GM12865 (cell line): ENCODE measurements at regions not wholly inside any gene's neighbourhood (a gene's known extent, or its start where the extent isn't known, plus 50 kb on each side); places are given as distances from the start of the nearest gene placed in this dataset.

Source experiments
- DNase-seq: peaks from one replicate; pipeline ENCODE4 v3.0.0; 2010; ENCODE audit warnings: low read depth
- H3K4me3 ChIP-seq: 2 replicates; pipeline ENCODE4 v1.5.1; 2011; ENCODE audit warnings: mild to moderate bottlenecking, low read depth, low read length, control low read depth
- TF ChIP-seq, protein P1 (sequence below): IDR thresholded peaks from 2 replicates; pipeline ENCODE4 v1.5.1; 2011; ENCODE audit warnings: low read length, control low read depth, low read depth, inconsistent platforms; ENCODE audit not compliant: insufficient read depth; ENCODE audit errors: missing control alignments

DNA sequence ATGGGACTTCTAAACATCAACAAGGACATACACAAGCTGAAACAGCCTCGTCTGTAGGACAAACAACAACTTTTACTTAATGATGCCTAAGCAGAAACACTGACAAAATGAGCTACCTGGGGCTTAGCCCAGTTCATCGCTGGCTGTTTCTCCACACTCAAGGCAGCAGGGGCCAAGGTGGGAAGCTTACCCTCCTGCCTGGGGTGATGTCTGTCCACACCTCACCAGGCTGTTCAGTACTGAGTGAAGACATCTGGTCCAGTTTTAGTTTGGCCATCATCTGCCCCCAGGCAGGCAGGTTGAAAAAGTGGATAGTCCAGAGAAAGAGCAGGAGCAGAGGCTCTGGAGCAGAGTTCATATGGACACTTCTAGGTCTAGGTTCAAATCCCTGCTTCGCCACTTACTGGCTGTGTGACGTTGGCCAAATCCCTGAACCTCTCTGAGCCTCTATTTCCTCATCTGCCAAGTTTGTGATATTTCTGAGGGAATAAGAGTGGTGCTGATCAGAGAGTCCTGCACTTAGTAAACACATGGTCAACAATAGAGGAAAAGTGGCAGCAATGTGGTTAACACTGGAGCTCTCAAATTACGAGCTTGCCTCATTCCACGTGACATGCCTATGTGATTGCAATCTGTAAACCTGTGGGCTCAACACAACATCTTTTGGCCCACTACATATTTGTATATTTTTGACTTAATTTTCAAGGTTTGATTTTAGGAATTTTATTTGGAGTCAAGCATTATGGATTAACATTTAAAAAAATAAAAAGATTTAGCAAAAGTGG, 720.1 kb upstream of the TMEM132C start:
- no peak overlapping the region for H3K4me3 ChIP-seq
- TF ChIP-seq, protein P1, sequence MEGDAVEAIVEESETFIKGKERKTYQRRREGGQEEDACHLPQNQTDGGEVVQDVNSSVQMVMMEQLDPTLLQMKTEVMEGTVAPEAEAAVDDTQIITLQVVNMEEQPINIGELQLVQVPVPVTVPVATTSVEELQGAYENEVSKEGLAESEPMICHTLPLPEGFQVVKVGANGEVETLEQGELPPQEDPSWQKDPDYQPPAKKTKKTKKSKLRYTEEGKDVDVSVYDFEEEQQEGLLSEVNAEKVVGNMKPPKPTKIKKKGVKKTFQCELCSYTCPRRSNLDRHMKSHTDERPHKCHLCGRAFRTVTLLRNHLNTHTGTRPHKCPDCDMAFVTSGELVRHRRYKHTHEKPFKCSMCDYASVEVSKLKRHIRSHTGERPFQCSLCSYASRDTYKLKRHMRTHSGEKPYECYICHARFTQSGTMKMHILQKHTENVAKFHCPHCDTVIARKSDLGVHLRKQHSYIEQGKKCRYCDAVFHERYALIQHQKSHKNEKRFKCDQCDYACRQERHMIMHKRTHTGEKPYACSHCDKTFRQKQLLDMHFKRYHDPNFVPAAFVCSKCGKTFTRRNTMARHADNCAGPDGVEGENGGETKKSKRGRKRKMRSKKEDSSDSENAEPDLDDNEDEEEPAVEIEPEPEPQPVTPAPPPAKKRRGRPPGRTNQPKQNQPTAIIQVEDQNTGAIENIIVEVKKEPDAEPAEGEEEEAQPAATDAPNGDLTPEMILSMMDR = no peak
- DNase-seq = no peak

DNA sequence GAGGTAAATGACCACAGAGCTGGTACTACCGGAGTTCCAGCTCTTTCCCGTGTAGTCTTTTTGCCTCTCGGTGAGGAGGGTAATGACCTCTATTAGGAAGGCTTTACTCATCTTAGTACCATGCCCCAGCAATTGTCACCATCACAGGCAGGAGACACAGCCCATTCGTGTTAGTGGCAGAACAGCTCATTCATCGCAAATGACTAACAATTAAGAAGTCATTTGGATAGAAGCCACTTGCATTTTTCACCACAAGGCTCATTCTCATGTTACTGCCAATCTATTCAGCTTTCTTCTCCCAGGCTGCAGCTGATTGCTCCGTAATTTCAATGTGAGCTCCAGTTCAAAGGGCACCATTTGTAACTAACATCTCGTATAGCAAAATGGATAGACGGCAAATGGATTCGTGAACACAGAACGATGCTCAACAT, 718.8 kb upstream of the TMEM132C start:
- DNase-seq = no peak
- H3K4me3 ChIP-seq = no peak overlapping the region
- TF ChIP-seq, protein P1 = no peak

DNA sequence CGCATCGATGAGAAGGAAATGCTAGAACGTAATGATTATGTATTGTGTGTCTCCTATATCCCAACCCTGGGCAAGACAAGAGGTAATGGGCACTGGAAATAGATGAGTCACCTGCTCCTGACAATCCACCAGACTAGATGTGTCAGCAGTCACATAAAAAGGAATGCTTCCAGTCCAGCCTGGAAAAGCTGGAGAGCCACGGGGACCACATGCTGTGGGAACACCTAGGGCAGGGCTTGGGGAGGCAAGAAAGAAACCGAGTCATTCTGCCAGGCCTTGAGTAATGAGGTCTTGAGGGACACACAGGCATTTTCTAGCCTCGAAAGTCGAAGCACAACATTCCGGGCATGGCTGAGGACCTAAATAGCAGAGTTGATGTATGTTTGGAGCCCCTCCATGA, 716.7 kb upstream of the TMEM132C start:
- H3K4me3 ChIP-seq = no peak overlapping the region
- TF ChIP-seq, protein P1 = no peak
- DNase-seq = no peak

DNA sequence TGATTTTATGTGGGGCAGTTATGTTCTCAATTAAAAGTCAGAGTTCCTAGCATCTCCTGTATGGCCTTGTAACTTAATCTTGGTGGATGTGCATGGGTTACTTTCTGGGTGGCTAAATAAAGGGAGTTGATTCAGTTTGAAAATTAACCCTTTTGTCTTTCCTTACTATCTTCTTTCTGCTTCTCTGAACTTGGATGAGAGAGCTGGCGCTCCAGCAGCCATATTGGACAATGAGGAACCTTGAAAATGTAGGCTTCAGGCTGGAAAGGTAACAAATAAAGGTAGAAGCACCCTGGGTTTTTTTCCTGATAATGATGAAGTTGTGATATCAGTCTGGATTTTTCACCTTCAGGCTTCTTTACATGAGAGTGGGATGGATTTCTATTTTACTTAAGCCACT, 714.1 kb upstream of the TMEM132C start:
- DNase-seq = no peak
- TF ChIP-seq, protein P1 = no peak
- H3K4me3 ChIP-seq = no peak overlapping the region

DNA sequence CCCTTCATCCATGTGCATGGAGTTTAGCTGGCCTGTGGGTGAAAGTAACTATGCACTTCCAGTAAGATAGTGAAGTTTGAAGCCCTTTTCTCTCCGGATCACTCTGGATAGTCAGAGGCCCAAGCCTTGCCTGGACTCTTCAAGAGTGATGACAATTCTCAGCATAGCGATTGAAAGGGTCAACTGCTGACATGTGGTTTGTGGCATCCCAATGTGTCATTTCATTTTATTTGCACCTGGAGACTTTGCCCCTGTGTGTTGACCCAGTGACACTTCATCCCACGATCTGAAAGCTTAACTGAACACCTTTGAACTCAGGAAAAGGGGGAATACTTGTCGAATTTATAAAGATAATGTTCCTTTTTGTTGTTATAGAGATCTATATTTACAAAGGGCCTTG, 711.9 kb upstream of the TMEM132C start:
- TF ChIP-seq, protein P1 = no peak

DNA sequence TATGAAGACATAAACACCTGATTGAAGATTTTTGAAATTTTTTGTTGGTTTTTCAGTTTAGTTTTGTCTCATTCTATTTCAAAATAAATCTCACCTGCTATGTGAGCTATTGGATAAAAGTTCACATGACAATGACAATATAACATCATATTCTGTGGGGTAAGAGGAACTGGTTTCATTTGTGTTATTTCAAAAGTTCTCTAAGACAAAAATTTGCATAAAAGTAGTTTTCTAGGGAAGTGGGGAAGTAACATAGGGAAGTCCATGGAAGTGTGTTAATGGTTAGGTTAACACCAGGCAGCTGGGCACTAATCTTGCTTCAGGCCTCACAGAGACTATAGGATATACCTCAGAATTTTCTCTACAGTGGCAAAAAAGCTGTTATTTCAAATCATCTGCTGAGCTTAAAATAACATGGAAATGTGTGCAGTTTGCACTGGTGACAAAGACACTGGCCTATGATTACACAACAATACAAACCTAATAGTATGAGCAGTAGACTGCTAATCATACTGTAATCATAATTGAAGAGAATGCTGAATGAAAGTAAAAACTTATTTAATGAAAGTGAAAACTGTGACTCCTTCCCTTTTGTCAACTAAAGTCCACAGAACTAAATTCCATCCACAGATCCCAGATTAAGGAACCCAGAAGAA, 710.6 kb upstream of the TMEM132C start:
- TF ChIP-seq, protein P1 = no peak
- DNase-seq = no peak
- H3K4me3 ChIP-seq = no peak overlapping the region

More for the DNA sequence above, 711.9 kb upstream of the TMEM132C start:
- no peak overlapping the region for H3K4me3 ChIP-seq
- DNase-seq = peak; percentile 18
